Skeletal muscle tissue (tissue), 3 donors: ENCODE measurements at regions not wholly inside any gene's neighbourhood (a gene's known extent, or its start where the extent isn't known, plus 50 kb on each side); places are given as distances from the start of the nearest gene placed in this dataset.

ENCODE experiments used
- H3K27ac ChIP-seq: one replicate; pipeline ENCODE4 v1.7.0; 2013; ENCODE audit warnings: mild to moderate bottlenecking, low read depth, low read length, inconsistent platforms
- H3K27me3 ChIP-seq, 3 donors: one replicate each; pipeline ENCODE4 v1.7.0; 2013; ENCODE audit warnings: low read length in 3 of 3; ENCODE audit not compliant: control insufficient read depth in 3 of 3, insufficient read depth in 3 of 3
- H3K36me3 ChIP-seq, 3 donors: one replicate each; pipeline ENCODE4 v1.7.0; 2013; ENCODE audit warnings: low read length in 3 of 3; ENCODE audit not compliant: control insufficient read depth in 3 of 3, insufficient read depth in 3 of 3
- H3K4me1 ChIP-seq, 3 donors: one replicate each; pipeline ENCODE4 v1.7.0; 2013; ENCODE audit warnings: low read length in 3 of 3, mild to moderate bottlenecking in 3 of 3; ENCODE audit not compliant: control insufficient read depth in 3 of 3, insufficient read depth in 3 of 3
- H3K4me3 ChIP-seq, 3 donors: one replicate each; pipeline ENCODE4 v1.7.0; 2013; ENCODE audit warnings: low read length in 3 of 3
- H3K9ac ChIP-seq, 3 donors: one replicate each; pipeline ENCODE4 v1.7.0; 2013; ENCODE audit warnings: low read length in 3 of 3, mild to moderate bottlenecking in 3 of 3, moderate library complexity in 2 of 3, low read depth in 1 of 3
- H3K9me3 ChIP-seq, 3 donors: one replicate each; pipeline ENCODE4 v1.7.0; 2013; ENCODE audit warnings: low read length in 3 of 3; ENCODE audit not compliant: control insufficient read depth in 3 of 3
- donor health status: Osteomylitis.

GRCh38 chr11:15495462-15495861 is 380.7 kb downstream of the INSC start:
- H3K27me3 ChIP-seq, result no peaks in the 10 kb centered on the region
- H3K27ac ChIP-seq, result no peak overlapping the region
- peaks cover 0 to 5% (median 0%) of the 10 kb centered on the region in 3 donors for H3K4me1 ChIP-seq
- no peaks in the 10 kb centered on the region for H3K36me3 ChIP-seq
- H3K9ac ChIP-seq, result no peak overlapping the region
- H3K9me3 ChIP-seq, result no peaks in the 10 kb centered on the region
- no peak overlapping the region for H3K4me3 ChIP-seq

GRCh38 chr11:15497366-15497765 is 382.6 kb downstream of the INSC start:
- Histone ChIP-seq H3K9ac (no peak overlapping the region), H3K36me3 (no peaks in the 10 kb centered on the region), H3K4me1 (peaks cover 0 to 5% (median 0%) of the 10 kb centered on the region in 3 donors), H3K9me3 (no peaks in the 10 kb centered on the region), H3K4me3 (no peak overlapping the region), H3K27ac (no peak overlapping the region), H3K27me3 (no peaks in the 10 kb centered on the region)

GRCh38 chr11:15499674-15500073 is 385.0 kb downstream of the INSC start:
- no peaks in the 10 kb centered on the region for H3K9me3 ChIP-seq
- H3K9ac ChIP-seq, result no peak overlapping the region
- no peaks in the 10 kb centered on the region for H3K36me3 ChIP-seq
- no peak overlapping the region for H3K4me3 ChIP-seq
- peaks cover 0 to 5% (median 0%) of the 10 kb centered on the region in 3 donors for H3K4me1 ChIP-seq
- no peaks in the 10 kb centered on the region for H3K27me3 ChIP-seq
- H3K27ac ChIP-seq, result no peak overlapping the region

DNA sequence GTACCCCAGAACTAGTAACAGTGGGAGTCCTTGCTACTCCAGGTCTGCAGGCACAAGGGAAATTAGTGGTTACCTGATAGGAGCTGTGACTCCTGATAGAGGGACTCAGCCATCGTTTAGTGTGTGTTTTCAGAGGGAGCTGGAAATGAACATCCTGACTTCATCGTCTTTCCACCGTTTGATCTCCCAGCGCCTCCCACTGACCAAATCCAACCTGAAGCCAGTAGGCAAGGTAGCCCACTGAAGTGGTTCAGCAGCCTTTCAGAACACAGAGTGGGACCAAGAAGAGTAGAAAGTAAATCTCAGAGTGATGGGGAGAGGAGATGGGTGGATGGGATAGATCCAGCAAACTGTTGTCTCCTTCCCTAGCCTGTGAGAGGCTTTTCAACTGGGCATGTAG is 385.9 kb downstream of the INSC start:
- peaks cover 0 to 5% (median 0%) of the 10 kb centered on the region in 3 donors for H3K4me1 ChIP-seq
- no peaks in the 10 kb centered on the region for H3K36me3 ChIP-seq
- H3K9me3 ChIP-seq, result no peaks in the 10 kb centered on the region
- no peak overlapping the region for H3K9ac ChIP-seq
- no peak overlapping the region for H3K4me3 ChIP-seq
- no peak overlapping the region for H3K27ac ChIP-seq
- H3K27me3 ChIP-seq, result no peaks in the 10 kb centered on the region

- no peak overlapping the region for H3K9ac ChIP-seq
Measured at GRCh38 chr11:15501566-15501965, 386.8 kb downstream of the INSC start.

GRCh38 chr11:15505155-15505554 is 390.4 kb downstream of the INSC start:
- no peak overlapping the region for H3K4me3 ChIP-seq
- H3K27ac ChIP-seq, result no peak overlapping the region
- no peaks in the 10 kb centered on the region for H3K9me3 ChIP-seq
- H3K36me3 ChIP-seq, result no peaks in the 10 kb centered on the region
- no peaks in the 10 kb centered on the region for H3K4me1 ChIP-seq
- H3K9ac ChIP-seq, result no peak overlapping the region
- H3K27me3 ChIP-seq, result no peaks in the 10 kb centered on the region

More at GRCh38 chr11:15501566-15501965, 386.8 kb downstream of the INSC start:
- Histone ChIP-seq H3K27ac (no peak overlapping the region), H3K9me3 (no peaks in the 10 kb centered on the region), H3K4me3 (no peak overlapping the region), H3K27me3 (no peaks in the 10 kb centered on the region), H3K36me3 (no peaks in the 10 kb centered on the region), H3K4me1 (peaks cover 0 to 5% (median 0%) of the 10 kb centered on the region in 3 donors)

- no peaks in the 10 kb centered on the region for H3K9me3 ChIP-seq
- H3K27ac ChIP-seq, result no peak overlapping the region
- no peaks in the 10 kb centered on the region for H3K36me3 ChIP-seq
- no peaks in the 10 kb centered on the region for H3K27me3 ChIP-seq
- H3K4me1 ChIP-seq, result no peaks in the 10 kb centered on the region
- H3K9ac ChIP-seq, result no peak overlapping the region
- no peak overlapping the region for H3K4me3 ChIP-seq
Measured at GRCh38 chr11:15507592-15507991, 392.9 kb downstream of the INSC start.

DNA sequence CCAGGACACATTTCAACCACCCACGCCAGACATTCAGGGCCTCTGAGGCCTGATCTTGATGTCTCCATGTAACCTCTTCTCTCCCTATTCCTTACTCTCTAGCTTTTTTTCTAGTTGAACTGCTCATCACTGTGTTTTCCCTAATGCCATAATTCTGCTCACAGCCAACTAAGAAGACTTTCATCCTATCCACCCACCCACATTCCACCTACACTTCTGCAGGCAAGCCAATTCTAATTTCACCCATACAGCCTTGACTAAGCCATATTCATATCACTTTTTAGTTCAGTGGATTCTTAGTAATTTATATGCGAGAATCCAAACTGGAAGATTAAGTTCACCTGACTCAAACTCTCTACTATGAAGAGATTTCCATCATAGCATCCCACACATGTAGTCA is 394.4 kb downstream of the INSC start:
- H3K36me3 ChIP-seq, result no peaks in the 10 kb centered on the region
- H3K27me3 ChIP-seq, result no peaks in the 10 kb centered on the region
- H3K4me1 ChIP-seq, result no peaks in the 10 kb centered on the region
- H3K9me3 ChIP-seq, result no peaks in the 10 kb centered on the region
- no peak overlapping the region for H3K4me3 ChIP-seq
- H3K9ac ChIP-seq, result no peak overlapping the region
- no peak overlapping the region for H3K27ac ChIP-seq

GRCh38 chr11:15519124-15519791 is 404.5 kb downstream of the INSC start:
- no peak overlapping the region for H3K4me3 ChIP-seq
- no peak overlapping the region for H3K27ac ChIP-seq
- H3K36me3 ChIP-seq, result no peaks in the 10 kb centered on the region

DNA sequence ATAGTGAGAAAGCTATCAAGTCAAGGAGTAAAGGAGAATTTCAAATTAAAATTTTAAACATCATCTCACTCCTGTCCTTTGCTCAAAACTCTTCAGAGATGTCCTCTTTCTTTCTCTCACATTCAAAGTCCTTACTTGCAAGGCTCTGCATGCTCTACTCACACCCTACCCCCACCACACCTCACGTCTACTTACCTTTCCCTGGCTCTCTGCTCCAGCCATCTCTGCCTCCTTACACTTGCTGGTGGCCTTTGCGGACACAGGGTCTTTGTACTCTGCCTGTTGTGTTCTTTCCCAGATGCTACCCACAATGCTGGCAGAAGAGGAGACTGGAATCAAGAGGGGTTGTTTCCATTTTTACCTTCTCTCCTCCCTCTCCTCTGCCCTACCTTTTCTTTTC is 405.2 kb downstream of the INSC start:
- Histone ChIP-seq H3K4me1 (no peaks in the 10 kb centered on the region), H3K9me3 (peaks cover 0 to 4% (median 0%) of the 10 kb centered on the region in 3 donors), H3K36me3 (no peaks in the 10 kb centered on the region)

More at GRCh38 chr11:15519124-15519791, 404.5 kb downstream of the INSC start:
- Histone ChIP-seq H3K9ac (no peak overlapping the region), H3K4me1 (no peaks in the 10 kb centered on the region), H3K9me3 (peaks cover 0 to 4% (median 0%) of the 10 kb centered on the region in 3 donors), H3K27me3 (no peaks in the 10 kb centered on the region)

More for the DNA sequence above, 405.2 kb downstream of the INSC start:
- Histone ChIP-seq H3K9ac (no peak overlapping the region), H3K27me3 (no peaks in the 10 kb centered on the region), H3K4me3 (no peak overlapping the region), H3K27ac (no peak overlapping the region)
